Ectodermal cell (in vitro differentiated cells): ENCODE measurements at regions not wholly inside any gene's neighbourhood (a gene's known extent, or its start where the extent isn't known, plus 50 kb on each side); places are given as distances from the start of the nearest gene placed in this dataset.
"Not testable (repeated sequence)": the region's sequence is repeated elsewhere in the genome, so short reads cannot be mapped to it uniquely, and the experiment has no call there.

Experiments
- H3K27ac ChIP-seq: 2 replicates; pipeline ENCODE4 v1.7.0; 2013; ENCODE audit warnings: mild to moderate bottlenecking, low read depth, low read length; ENCODE audit not compliant: insufficient read depth, poor library complexity, severe bottlenecking
- H3K27me3 ChIP-seq: 2 replicates; pipeline ENCODE4 v1.7.0; 2013; ENCODE audit warnings: mild to moderate bottlenecking, low read length; ENCODE audit not compliant: insufficient read depth, control insufficient read depth, poor library complexity, severe bottlenecking
- H3K36me3 ChIP-seq: one replicate; pipeline ENCODE4 v1.7.0; 2013; ENCODE audit warnings: low read length; ENCODE audit not compliant: control insufficient read depth, insufficient read depth
- H3K4me1 ChIP-seq: one replicate; pipeline ENCODE4 v1.7.0; 2013; ENCODE audit warnings: low read length; ENCODE audit not compliant: control insufficient read depth, insufficient read depth
- H3K4me3 ChIP-seq: 2 replicates; pipeline ENCODE4 v1.7.0; 2013; ENCODE audit warnings: low read depth, low read length, control low read depth; ENCODE audit not compliant: insufficient read depth
- H3K9me3 ChIP-seq: 2 replicates; pipeline ENCODE4 v1.7.0; 2013; ENCODE audit warnings: mild to moderate bottlenecking, low read length, moderate library complexity; ENCODE audit not compliant: control insufficient read depth
- WGBS, 2 experiments: methylation state at CpG; one replicate each; pipeline ENCODE4 v1.1.7; 2013; ENCODE audit warnings: missing lambda C conversion rate in 2 of 2; 5-methylcytosine and 5-hydroxymethylcytosine counted together

GRCh38 chr3:20264900-20265567, 79.0 kb upstream of the SGO1 start:
- 91% methylated on average over 11 of the region's 11 CpGs for WGBS, 2 experiments
- no peak overlapping the region for H3K27ac ChIP-seq
- no peak overlapping the region for H3K4me3 ChIP-seq
- H3K36me3 ChIP-seq = no peaks in the 10 kb centered on the region
- no peaks in the 10 kb centered on the region for H3K9me3 ChIP-seq
- H3K27me3 ChIP-seq = no peaks in the 10 kb centered on the region
- no peaks in the 10 kb centered on the region for H3K4me1 ChIP-seq

GRCh38 chr3:20258371-20258770, 72.4 kb upstream of the SGO1 start:
- no peaks in the 10 kb centered on the region for H3K27me3 ChIP-seq
- H3K36me3 ChIP-seq = no peaks in the 10 kb centered on the region
- WGBS, 2 experiments = 75 to 100% methylated on average over 1 of the region's 1 CpG
- no peak overlapping the region for H3K27ac ChIP-seq
- H3K9me3 ChIP-seq = no peaks in the 10 kb centered on the region
- no peaks in the 10 kb centered on the region for H3K4me1 ChIP-seq
- no peak overlapping the region for H3K4me3 ChIP-seq

- no peaks in the 10 kb centered on the region for H3K27me3 ChIP-seq
- no peaks in the 10 kb centered on the region for H3K4me1 ChIP-seq
- H3K4me3 ChIP-seq = no peak overlapping the region
- WGBS, 2 experiments = 90 to 91% methylated on average over 2 of the region's 3 CpGs
- H3K36me3 ChIP-seq = no peaks in the 10 kb centered on the region
- no peaks in the 10 kb centered on the region for H3K9me3 ChIP-seq
- H3K27ac ChIP-seq = no peak overlapping the region
Observed at GRCh38 chr3:20256144-20256543, 70.1 kb upstream of the SGO1 start.

- H3K4me3 ChIP-seq = no peak overlapping the region
- H3K27ac ChIP-seq = no peak overlapping the region
- WGBS, 2 experiments = 86 to 87% methylated on average over 18 of the region's 18 CpGs
- no peaks in the 10 kb centered on the region for H3K9me3 ChIP-seq
- no peaks in the 10 kb centered on the region for H3K27me3 ChIP-seq
- H3K4me1 ChIP-seq = no peaks in the 10 kb centered on the region
- no peaks in the 10 kb centered on the region for H3K36me3 ChIP-seq
Observed at GRCh38 chr3:20254268-20255117, 68.5 kb upstream of the SGO1 start.

- Histone ChIP-seq H3K4me3 (no peak overlapping the region), H3K4me1 (no peaks in the 10 kb centered on the region), H3K27me3 (no peaks in the 10 kb centered on the region), H3K36me3 (no peaks in the 10 kb centered on the region), H3K27ac (no peak overlapping the region), H3K9me3 (no peaks in the 10 kb centered on the region)
- WGBS, 2 experiments = 96 to 98% methylated on average over 1 of the region's 1 CpG
Observed at GRCh38 chr3:20250786-20251185, 64.8 kb upstream of the SGO1 start.

GRCh38 chr3:20250314-20250713, 64.3 kb upstream of the SGO1 start:
- Histone ChIP-seq H3K27me3 (no peaks in the 10 kb centered on the region), H3K36me3 (no peaks in the 10 kb centered on the region), H3K27ac (no peak overlapping the region), H3K4me1 (no peaks in the 10 kb centered on the region), H3K4me3 (no peak overlapping the region), H3K9me3 (no peaks in the 10 kb centered on the region)
- WGBS, 2 experiments = 97% methylated on average over 3 of the region's 3 CpGs

- no peaks in the 10 kb centered on the region for H3K9me3 ChIP-seq
- H3K36me3 ChIP-seq = no peaks in the 10 kb centered on the region
- H3K27me3 ChIP-seq = no peaks in the 10 kb centered on the region
- H3K27ac ChIP-seq = no peak overlapping the region
- WGBS, 2 experiments = 86% methylated on average over 1 of the region's 1 CpG; no CpG with 5 or more reads in 1 of the 2 experiments
- H3K4me1 ChIP-seq = no peaks in the 10 kb centered on the region
- no peak overlapping the region for H3K4me3 ChIP-seq
Observed at GRCh38 chr3:20246662-20247061, 60.7 kb upstream of the SGO1 start.

- 94 to 96% methylated on average over 3 of the region's 3 CpGs for WGBS, 2 experiments
- Histone ChIP-seq H3K9me3 (no peaks in the 10 kb centered on the region), H3K4me3 (no peak overlapping the region), H3K27me3 (no peaks in the 10 kb centered on the region), H3K4me1 (no peaks in the 10 kb centered on the region), H3K27ac (no peak overlapping the region), H3K36me3 (no peaks in the 10 kb centered on the region)
Observed at GRCh38 chr3:20245781-20246180, 59.8 kb upstream of the SGO1 start.

GRCh38 chr3:20240154-20240883, 54.3 kb upstream of the SGO1 start:
- no peaks in the 10 kb centered on the region for H3K27me3 ChIP-seq
- no peak overlapping the region for H3K4me3 ChIP-seq
- no peaks in the 10 kb centered on the region for H3K36me3 ChIP-seq
- H3K4me1 ChIP-seq = no peaks in the 10 kb centered on the region
- WGBS, 2 experiments = 94 to 98% methylated on average over 2 of the region's 2 CpGs
- H3K9me3 ChIP-seq = no peaks in the 10 kb centered on the region
- no peak overlapping the region for H3K27ac ChIP-seq

GRCh38 chr3:20238199-20238598, 52.2 kb upstream of the SGO1 start:
- not testable (repeated sequence) for H3K27ac ChIP-seq, H3K36me3 ChIP-seq, H3K9me3 ChIP-seq, H3K27me3 ChIP-seq, H3K4me3 ChIP-seq, H3K4me1 ChIP-seq
- WGBS, 2 experiments = 90% methylated on average over 1 of the region's 3 CpGs; no CpG with 5 or more reads in 1 of the 2 experiments
